GM23338 (cell line): ENCODE measurements at regions not wholly inside any gene's neighbourhood (a gene's known extent, or its start where the extent isn't known, plus 50 kb on each side); places are given as distances from the start of the nearest gene placed in this dataset.
"Not testable (repeated sequence)": the region's sequence is repeated elsewhere in the genome, so short reads cannot be mapped to it uniquely, and the experiment has no call there.

ENCODE experiments used
- ATAC-seq: fragments of 200-7000 bp; cut with Tn5 transposase; 3 replicates; pipeline ENCODE4 v1.9.1; 2020
- DNase-seq: peaks from one replicate; pipeline ENCODE4 v3.0.0-alpha.2; 2015; ENCODE audit warnings: low spot score
- H2AFZ ChIP-seq: fragments of 200-600 bp; sonication (generic); 2 replicates; pipeline ENCODE4 v1.8.0; 2016; ENCODE audit warnings: antibody characterized with exemption, mild to moderate bottlenecking, moderate library complexity
- H3F3A ChIP-seq: fragments of 200-600 bp; sonication (generic); replicated peaks from 2 replicates; pipeline ENCODE4 v1.8.0; 2017; ENCODE audit warnings: antibody characterized with exemption, mixed run types, low read depth
- H3K27ac ChIP-seq: fragments of 200-600 bp; sonication (generic); 2 replicates; pipeline ENCODE4 v1.6.1; 2016; ENCODE audit warnings: low read depth
- H3K27me3 ChIP-seq: fragments of 200-600 bp; sonication (generic); 2 replicates; pipeline ENCODE4 v1.8.0; 2016; ENCODE audit warnings: mild to moderate bottlenecking, mixed run types, moderate library complexity; ENCODE audit not compliant: insufficient read depth
- H3K36me3 ChIP-seq: fragments of 200-600 bp; sonication (generic); 2 replicates; pipeline ENCODE4 v1.8.0; 2016; ENCODE audit warnings: mild to moderate bottlenecking; ENCODE audit not compliant: insufficient read depth
- H3K4me1 ChIP-seq: fragments of 200-600 bp; sonication (generic); 2 replicates; pipeline ENCODE4 v1.8.0; 2016; ENCODE audit warnings: mild to moderate bottlenecking, moderate library complexity; ENCODE audit not compliant: insufficient read depth
- H3K4me2 ChIP-seq: fragments of 200-600 bp; sonication (generic); 2 replicates; pipeline ENCODE4 v1.7.1; 2017; ENCODE audit warnings: mixed run types
- H3K4me3 ChIP-seq: fragments of 200-600 bp; sonication (generic); 2 replicates; pipeline ENCODE4 v1.6.1; 2016; ENCODE audit warnings: mixed run types
- H3K79me2 ChIP-seq: fragments of 200-600 bp; sonication (generic); replicated peaks from 2 replicates; pipeline ENCODE4 v1.8.0; 2017; ENCODE audit warnings: mild to moderate bottlenecking; ENCODE audit not compliant: insufficient read depth
- H3K9me2 ChIP-seq: fragments of 200-600 bp; sonication (generic); 2 replicates; pipeline ENCODE4 v1.8.0; 2017; ENCODE audit not compliant: insufficient read depth
- H4K20me1 ChIP-seq: fragments of 200-600 bp; sonication (generic); replicated peaks from 2 replicates; pipeline ENCODE4 v1.8.0; 2017; ENCODE audit warnings: mild to moderate bottlenecking; ENCODE audit not compliant: insufficient read depth
- H3K27ac Mint-ChIP-seq: 2 replicates; pipeline ENCODE4 v1.8.0; 2020; ENCODE audit warnings: inconsistent platforms, mild to moderate bottlenecking, moderate library complexity, mixed read lengths
- H3K27me3 Mint-ChIP-seq: 3 replicates; pipeline ENCODE4 v1.8.0; 2022; ENCODE audit warnings: low read depth, mild to moderate bottlenecking, moderate library complexity, mixed read lengths, inconsistent platforms; ENCODE audit not compliant: insufficient read depth, poor library complexity
- H3K36me3 Mint-ChIP-seq: 3 replicates; pipeline ENCODE4 v1.8.0; 2021; ENCODE audit warnings: low read depth, mild to moderate bottlenecking, inconsistent platforms, moderate library complexity, mixed read lengths
- H3K4me1 Mint-ChIP-seq: 3 replicates; pipeline ENCODE4 v1.8.0; 2020; ENCODE audit warnings: mild to moderate bottlenecking, inconsistent platforms, mixed read lengths
- H3K4me3 Mint-ChIP-seq: 3 replicates; pipeline ENCODE4 v1.8.0; 2021; ENCODE audit warnings: moderate library complexity, mild to moderate bottlenecking, inconsistent platforms, mixed read lengths
- H3K9me3 Mint-ChIP-seq: 3 replicates; pipeline ENCODE4 v1.8.0; 2020; ENCODE audit warnings: moderate library complexity, mild to moderate bottlenecking, inconsistent platforms, mixed read lengths
- CREB1 ChIP-seq: fragments of 250-450 bp; sonication (Bioruptor Pico); IDR thresholded peaks from 2 replicates; pipeline ENCODE4 v1.5.0; 2020; ENCODE audit warnings: low read depth, mild to moderate bottlenecking, moderate library complexity
- CTCF ChIP-seq, 2 experiments: fragments of 200-600 bp in 1 of 2; sonication (generic) in 1 of 2; conservative IDR thresholded peaks; 2 replicates each; pipeline versions ENCODE4 v1.5.1 to v1.6.1; 2016 to 2017; ENCODE audit warnings: antibody characterized with exemption in 2 of 2, low read depth in 2 of 2, mild to moderate bottlenecking in 2 of 2, moderate library complexity in 1 of 2
- ETS1 ChIP-seq: IDR thresholded peaks from 2 replicates; pipeline ENCODE4 v1.6.1; 2016; ENCODE audit warnings: antibody characterized with exemption
- EZH2phosphoT487 ChIP-seq: fragments of 200-600 bp; sonication (generic); IDR thresholded peaks from one replicate; pipeline ENCODE4 v1.8.1; 2018; ENCODE audit warnings: antibody characterized with exemption; ENCODE audit not compliant: unreplicated experiment
- NANOG ChIP-seq: IDR thresholded peaks from 2 replicates; pipeline ENCODE4 v1.6.1; 2016; ENCODE audit warnings: antibody characterized with exemption, borderline replicate concordance
- POLR2AphosphoS5 ChIP-seq: IDR thresholded peaks from 2 replicates; pipeline ENCODE4 v1.6.1; 2016; ENCODE audit warnings: antibody characterized with exemption, low read depth
- REST ChIP-seq: IDR thresholded peaks from one replicate; pipeline ENCODE4 v1.6.1; 2018; ENCODE audit warnings: antibody characterized with exemption; ENCODE audit not compliant: unreplicated experiment
- STAT1 ChIP-seq: IDR thresholded peaks from one replicate; pipeline ENCODE4 v1.6.1; 2016; ENCODE audit warnings: antibody characterized with exemption; ENCODE audit not compliant: unreplicated experiment
- ZNF331 ChIP-seq: fragments of 250-450 bp; sonication (Bioruptor Pico); IDR thresholded peaks from 2 replicates; pipeline ENCODE4 v1.5.0; 2020; ENCODE audit warnings: low read depth, mild to moderate bottlenecking, moderate library complexity

GRCh38 chr1:83118472-83118871 is 880.5 kb downstream of the TTLL7 start:
- Mint-ChIP-seq H3K9me3 (no peaks in the 10 kb centered on the region), H3K27me3 (no peaks in the 10 kb centered on the region), H3K27ac (no peak overlapping the region), H3K4me3 (no peak overlapping the region), H3K36me3 (no peaks in the 10 kb centered on the region), H3K4me1 (no peaks in the 10 kb centered on the region)
- Histone ChIP-seq H3K27me3 (no peaks in the 10 kb centered on the region), H3K4me3 (no peak overlapping the region), H3K27ac (no peak overlapping the region), H3K36me3 (no peaks in the 10 kb centered on the region), H3K4me1 (no peaks in the 10 kb centered on the region), H3K79me2 (no peaks in the 10 kb centered on the region), H4K20me1 (no peaks in the 10 kb centered on the region), H2AFZ (no peak overlapping the region), H3F3A (no peaks in the 10 kb centered on the region), H3K4me2 (no peak overlapping the region), H3K9me2 (no peaks in the 10 kb centered on the region)
- no peak for TF ChIP-seq STAT1
- no peak for DNase-seq
- no peak for ATAC-seq

GRCh38 chr1:83117030-83117429 is 881.9 kb downstream of the TTLL7 start:
- not testable (repeated sequence) for H2AFZ ChIP-seq, H3F3A ChIP-seq, H3K4me3 Mint-ChIP-seq, H3K27me3 ChIP-seq, H3K4me2 ChIP-seq, H3K4me1 Mint-ChIP-seq, H3K4me3 ChIP-seq, H3K27ac ChIP-seq, H3K27me3 Mint-ChIP-seq, H3K4me1 ChIP-seq, ATAC-seq, H4K20me1 ChIP-seq, H3K9me3 Mint-ChIP-seq, DNase-seq, H3K36me3 Mint-ChIP-seq, H3K27ac Mint-ChIP-seq, H3K9me2 ChIP-seq, H3K79me2 ChIP-seq, H3K36me3 ChIP-seq

GRCh38 chr1:83115785-83116184 is 883.1 kb downstream of the TTLL7 start:
- no peaks in the 10 kb centered on the region for H3K27me3 ChIP-seq
- Mint-ChIP-seq H3K36me3 (no peaks in the 10 kb centered on the region), H3K4me3 (no peak overlapping the region), H3K27ac (no peak overlapping the region), H3K9me3 (no peaks in the 10 kb centered on the region), H3K4me1 (peaks cover 6% of the 10 kb centered on the region), H3K27me3 (no peaks in the 10 kb centered on the region)
- H3K4me3 ChIP-seq, result no peak overlapping the region
- DNase-seq (no peak), ATAC-seq (no peak)
- H3K4me2 ChIP-seq, result no peak overlapping the region
- H4K20me1 ChIP-seq, result no peaks in the 10 kb centered on the region
- no peak overlapping the region for H2AFZ ChIP-seq
- no peaks in the 10 kb centered on the region for H3K9me2 ChIP-seq
- no peak overlapping the region for H3K27ac ChIP-seq
- H3F3A ChIP-seq, result no peaks in the 10 kb centered on the region
- no peaks in the 10 kb centered on the region for H3K79me2 ChIP-seq
- no peaks in the 10 kb centered on the region for H3K4me1 ChIP-seq
- H3K36me3 ChIP-seq, result no peaks in the 10 kb centered on the region
- TF ChIP-seq ZNF331 (CRISPR knock-in tag) (no peak), POLR2AphosphoS5 (no peak), REST (no peak), NANOG (no peak), EZH2phosphoT487 (no peak), ETS1 (no peak), CREB1 (CRISPR knock-in tag) (no peak), CTCF (conservative IDR thresholded peaks at IDR 0.05; ENCODE audit: low read depth in 2 of 2) (no peak), STAT1 (no peak)
